ENCODE measurements at regions not wholly inside any gene's neighbourhood (a gene's known extent, or its start where the extent isn't known, plus 50 kb on each side); places are given as distances from the start of the nearest gene placed in this dataset.
"Not testable (repeated sequence)": the region's sequence is repeated elsewhere in the genome, so short reads cannot be mapped to it uniquely, and the experiment has no call there.

GRCh38 chr22:16714568-16714967, 110.6 kb downstream of the XKR3 start:
- H3K9me1 ChIP-seq (ENCODE audit: control insufficient read depth, insufficient read depth, low read length); FAIRE-seq; H3K4me1 ChIP-seq (replicated peaks in 1 of 2; ENCODE audit: control insufficient read depth in 2 of 2, insufficient read depth in 2 of 2, low read length in 2 of 2); in situ Hi-C loops (cut with MboI); BruUV-seq (replicated peaks); CTCF ChIA-PET (ENCODE audit: low intra/inter-chr PET ratio); H3K27ac ChIP-seq (ENCODE audit: extremely low read depth, low read depth, low read length); POLR2A ChIA-PET; H3K4me2 ChIP-seq (ENCODE audit: insufficient read depth, low read length); H3K79me2 ChIP-seq (ENCODE audit: control insufficient read depth, insufficient read depth, low read length); H3K9ac ChIP-seq (ENCODE audit: insufficient read depth in 1 of 2, low read depth in 2 of 2, low read length in 2 of 2); ATAC-seq; H3K4me3 ChIP-seq; H4K20me1 ChIP-seq (replicated peaks; ENCODE audit: control insufficient read depth, insufficient read depth, low read length); H3K36me3 ChIP-seq (ENCODE audit: control insufficient read depth, insufficient read depth, low read length); DNase-seq (ENCODE audit: extremely low read depth in 1 of 4, low spot score in 3 of 4); H2AFZ ChIP-seq (ENCODE audit: low read depth, low read length); H3K9me3 ChIP-seq (replicated peaks; ENCODE audit: control insufficient read depth, insufficient read depth, low read depth, low read length): not testable (repeated sequence)
- WGBS (ENCODE audit: insufficient coverage, low coverage, missing lambda C conversion rate): 0% methylated on average over 3 of the region's 3 CpGs
- TF ChIP-seq IRF2 (CRISPR knock-in tag; IDR thresholded peaks at IDR 0.05) (0 out of 2 replicates have a peak, but pooled peaks have one; percentile 42), E2F4 (CRISPR knock-in tag; IDR thresholded peaks at IDR 0.05; ENCODE audit: low read depth) (0 out of 2 replicates have a peak, but pooled peaks have one; percentile 56), ATF2 (CRISPR knock-in tag; IDR thresholded peaks at IDR 0.05) (0 out of 2 replicates have a peak, but pooled peaks have one; percentile 42)
- intact Hi-C loops (cut with micrococcal nuclease): loop anchor here (5.0 kb wide), 1 partner anchor 33 kb away; no protein-coding TSS in a partner anchor
- H3K27me3 ChIP-seq (ENCODE audit: control insufficient read depth in 2 of 2, insufficient read depth in 2 of 2, low read length in 2 of 2): peaks cover 10 to 11% of the 10 kb centered on the region in 2 experiments

GRCh38 chr22:16702318-16702870, 109.8 kb upstream of the CCT8L2 start:
- BruUV-seq (replicated peaks); H3K4me1 ChIP-seq (replicated peaks in 1 of 2; ENCODE audit: control insufficient read depth in 2 of 2, insufficient read depth in 2 of 2, low read length in 2 of 2); H3K4me3 ChIP-seq; ATAC-seq; POLR2A ChIA-PET; H4K20me1 ChIP-seq (replicated peaks; ENCODE audit: control insufficient read depth, insufficient read depth, low read length); FAIRE-seq; intact Hi-C loops (cut with micrococcal nuclease); H3K79me2 ChIP-seq (ENCODE audit: control insufficient read depth, insufficient read depth, low read length); H3K4me2 ChIP-seq (ENCODE audit: insufficient read depth, low read length); H3K9me3 ChIP-seq (replicated peaks; ENCODE audit: control insufficient read depth, insufficient read depth, low read depth, low read length); CTCF ChIA-PET (ENCODE audit: low intra/inter-chr PET ratio); H3K27ac ChIP-seq (ENCODE audit: extremely low read depth, low read depth, low read length); H3K36me3 ChIP-seq (ENCODE audit: control insufficient read depth, insufficient read depth, low read length); H2AFZ ChIP-seq (ENCODE audit: low read depth, low read length); DNase-seq (ENCODE audit: extremely low read depth in 1 of 4, low spot score in 3 of 4); H3K9ac ChIP-seq (ENCODE audit: insufficient read depth in 1 of 2, low read depth in 2 of 2, low read length in 2 of 2); H3K9me1 ChIP-seq (ENCODE audit: control insufficient read depth, insufficient read depth, low read length); in situ Hi-C loops (cut with MboI): not testable (repeated sequence)
- WGBS (ENCODE audit: insufficient coverage, low coverage, missing lambda C conversion rate): 0% methylated on average over 2 of the region's 2 CpGs
- peaks cover 7 to 24% of the 10 kb centered on the region in 2 experiments; a peak in 4 of 5 replicates for H3K27me3 ChIP-seq (ENCODE audit: control insufficient read depth in 2 of 2, insufficient read depth in 2 of 2, low read length in 2 of 2)

All from K562 (cell line).